Fibroblast of gingiva (primary cell): ENCODE measurements at regions not wholly inside any gene's neighbourhood (a gene's known extent, or its start where the extent isn't known, plus 50 kb on each side); places are given as distances from the start of the nearest gene placed in this dataset.

Experiments used
- DNase-seq: peaks from one replicate; pipeline ENCODE4 v3.0.0-alpha.2; 2011; ENCODE audit warnings: low read depth

DNA sequence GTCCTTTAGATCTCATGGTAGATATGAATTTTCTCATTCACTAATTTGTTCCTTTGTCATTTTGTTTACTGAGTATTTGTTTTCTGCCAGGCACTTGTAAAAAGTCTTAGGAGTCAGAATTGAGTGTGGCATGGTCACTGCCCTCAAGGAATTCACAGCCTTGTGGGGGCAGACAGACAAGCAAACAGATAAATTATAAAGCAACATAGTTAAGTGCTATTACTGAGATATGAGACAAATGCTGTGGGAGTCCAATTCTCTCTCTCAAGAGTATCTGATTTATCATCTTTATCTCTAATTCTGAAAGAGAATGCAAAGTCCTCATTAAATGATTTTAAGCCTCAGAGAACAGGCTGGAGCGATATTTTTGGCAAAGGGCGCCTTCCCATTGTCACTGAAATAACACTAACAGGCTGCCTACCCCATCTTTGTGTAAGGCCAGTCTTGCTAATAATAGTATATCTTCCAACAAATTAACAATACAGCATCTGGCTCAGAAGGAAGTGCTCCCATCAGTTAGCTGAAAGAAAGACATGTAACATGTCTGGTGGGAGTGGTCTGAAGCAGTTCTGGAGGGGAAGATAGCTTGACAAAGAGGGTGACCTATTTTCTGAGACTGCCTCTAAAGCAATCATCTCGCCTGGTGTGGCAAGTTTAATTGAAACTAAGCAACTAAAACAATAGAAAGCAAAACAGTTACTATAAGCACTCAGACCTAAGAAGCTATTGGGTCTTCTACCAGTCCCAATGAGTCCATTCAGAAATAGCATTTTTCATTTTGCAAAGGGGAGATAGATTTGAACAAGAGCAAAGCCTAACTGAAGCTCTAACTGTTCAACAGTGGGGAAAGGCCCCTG is 61.5 kb upstream of the AMOT start:
- DNase-seq, result no peak

DNA sequence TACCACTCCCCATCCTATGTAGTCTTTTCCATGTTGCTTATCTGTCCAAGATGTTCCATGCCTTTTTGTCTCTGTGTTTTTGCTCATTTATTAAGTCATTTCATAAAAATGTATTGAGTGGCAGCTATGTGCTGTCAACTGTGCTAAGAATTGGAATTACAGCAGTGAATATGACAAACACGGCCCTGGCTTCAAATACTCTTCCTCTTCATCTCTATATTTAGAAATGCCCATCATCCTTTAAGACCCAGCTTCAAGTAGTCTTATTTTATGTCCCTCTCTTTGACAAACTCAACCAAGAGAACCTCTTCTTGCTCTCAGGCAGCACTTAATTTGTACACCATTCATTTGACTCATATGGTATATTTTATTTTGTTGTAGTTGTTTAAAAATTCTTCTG is 55.4 kb upstream of the AMOT start:
- DNase-seq, result no peak
